ENCODE measurements at regions not wholly inside any gene's neighbourhood (a gene's known extent, or its start where the extent isn't known, plus 50 kb on each side); places are given as distances from the start of the nearest gene placed in this dataset.

- DNase-seq (no peak), ATAC-seq (no peak)
- no peak overlapping the region for H3K4me3 ChIP-seq
- TF ChIP-seq CTCF (IDR thresholded peaks at IDR 0.05), result no peak
- no peaks in the 10 kb centered on the region for H3K36me3 ChIP-seq
- H3K4me1 ChIP-seq, result no peaks in the 10 kb centered on the region
- H3K27me3 ChIP-seq (ENCODE audit: low read depth), result no peaks in the 10 kb centered on the region
- intact Hi-C loops (cut with DNase I), result no loop called here
- no peaks in the 10 kb centered on the region for H3K9me3 ChIP-seq
- no peak overlapping the region for H3K27ac ChIP-seq
Measured at GRCh38 chr1:110774398-110774797, 98.5 kb upstream of the CD53 start.

- no peaks in the 10 kb centered on the region for H3K4me1 ChIP-seq
- intact Hi-C loops (cut with DNase I), result no loop called here
- ATAC-seq (no peak), DNase-seq (no peak)
- no peaks in the 10 kb centered on the region for H3K27me3 ChIP-seq (ENCODE audit: low read depth)
- H3K27ac ChIP-seq, result no peak overlapping the region
- H3K9me3 ChIP-seq, result no peaks in the 10 kb centered on the region
- H3K4me3 ChIP-seq, result no peak overlapping the region
- no peaks in the 10 kb centered on the region for H3K36me3 ChIP-seq
- TF ChIP-seq CTCF (IDR thresholded peaks at IDR 0.05), result no peak
Measured at GRCh38 chr1:110773813-110774212, 99.1 kb upstream of the KCNA3 start.

- Histone ChIP-seq H3K36me3 (no peaks in the 10 kb centered on the region), H3K27me3 (ENCODE audit: low read depth) (no peaks in the 10 kb centered on the region), H3K27ac (no peak overlapping the region), H3K4me3 (no peak overlapping the region), H3K9me3 (no peaks in the 10 kb centered on the region), H3K4me1 (no peaks in the 10 kb centered on the region)
- no peak for DNase-seq
- TF ChIP-seq CTCF (IDR thresholded peaks at IDR 0.05), result no peak
- peak; percentile 14 to 43 for ATAC-seq
- intact Hi-C loops (cut with DNase I), result no loop called here
Measured at GRCh38 chr1:110771245-110772022, 96.7 kb upstream of the KCNA3 start.

- no peak overlapping the region for H3K27ac ChIP-seq
- no peak for DNase-seq
- no peak overlapping the region for H3K4me3 ChIP-seq
- TF ChIP-seq CTCF (IDR thresholded peaks at IDR 0.05), result no peak
- no peaks in the 10 kb centered on the region for H3K27me3 ChIP-seq (ENCODE audit: low read depth)
- peak; percentile 59 to 71 for ATAC-seq
- peaks cover 2% of the 10 kb centered on the region for H3K4me1 ChIP-seq
- intact Hi-C loops (cut with DNase I), result no loop called here
- no peaks in the 10 kb centered on the region for H3K9me3 ChIP-seq
- H3K36me3 ChIP-seq, result no peaks in the 10 kb centered on the region
Measured at GRCh38 chr1:110770832-110771231, 96.1 kb upstream of the KCNA3 start.

GRCh38 chr1:110768605-110769004 is 93.9 kb upstream of the KCNA3 start:
- H3K27ac ChIP-seq, result no peak overlapping the region
- intact Hi-C loops (cut with DNase I), result loop anchor here (5.0 kb wide), 1 partner anchor 136 kb away; no protein-coding TSS in a partner anchor
- no peak overlapping the region for H3K4me3 ChIP-seq
- no peak for ATAC-seq
- DNase-seq, result no peak
- TF ChIP-seq CTCF (IDR thresholded peaks at IDR 0.05), result no peak
- H3K36me3 ChIP-seq, result no peaks in the 10 kb centered on the region
- no peaks in the 10 kb centered on the region for H3K27me3 ChIP-seq (ENCODE audit: low read depth)
- peaks cover 7% of the 10 kb centered on the region for H3K4me1 ChIP-seq
- no peaks in the 10 kb centered on the region for H3K9me3 ChIP-seq
